SU-DHL-6 (cell line): ENCODE measurements at regions not wholly inside any gene's neighbourhood (a gene's known extent, or its start where the extent isn't known, plus 50 kb on each side); places are given as distances from the start of the nearest gene placed in this dataset.

Experiments
- H2AFZ ChIP-seq: fragments of 200-600 bp; sonication (generic); 2 replicates; pipeline ENCODE4 v1.6.1; 2014; ENCODE audit warnings: low read depth, mild to moderate bottlenecking, moderate library complexity, mixed read lengths, antibody characterized with exemption, low read length; ENCODE audit not compliant: severe bottlenecking
- H3F3A ChIP-seq: fragments of 200-600 bp; shearing (Covaris generic); 2 replicates; pipeline ENCODE4 v1.6.0; 2016; ENCODE audit warnings: antibody characterized with exemption, mild to moderate bottlenecking; ENCODE audit not compliant: insufficient read depth
- H3K27ac ChIP-seq: fragments of 200-600 bp; sonication (generic); 2 replicates; pipeline ENCODE4 v1.5.1; 2016; ENCODE audit warnings: low read depth, mild to moderate bottlenecking, low read length, moderate library complexity, mixed read lengths
- H3K27me3 ChIP-seq: fragments of 200-600 bp; sonication (generic), shearing (Covaris generic); 2 replicates; pipeline ENCODE4 v1.6.0; 2014; ENCODE audit warnings: mild to moderate bottlenecking, low read length
- H3K36me3 ChIP-seq: fragments of 200-600 bp; sonication (generic); 2 replicates; pipeline ENCODE4 v1.6.1; 2014; ENCODE audit warnings: mild to moderate bottlenecking, low read length, mixed read lengths
- H3K4me2 ChIP-seq: fragments of 300-600, 200-600 bp; shearing (Covaris generic), sonication (generic); 2 replicates; pipeline ENCODE4 v1.6.0; 2014; ENCODE audit warnings: low read length, low read depth, mild to moderate bottlenecking; ENCODE audit not compliant: poor library complexity, severe bottlenecking
- H3K4me3 ChIP-seq: fragments of 200-600 bp; sonication (generic); 2 replicates; pipeline ENCODE4 v1.5.1; 2014; ENCODE audit warnings: antibody characterized with exemption, low read length, mild to moderate bottlenecking, mixed read lengths; ENCODE audit not compliant: insufficient read depth, poor library complexity, severe bottlenecking
- H3K79me2 ChIP-seq: fragments of 200-600 bp; sonication (generic); 2 replicates; pipeline ENCODE4 v1.6.1; 2014; ENCODE audit warnings: mild to moderate bottlenecking, low read length, moderate library complexity; ENCODE audit not compliant: insufficient read depth
- H3K9ac ChIP-seq: fragments of 200-600 bp; sonication (generic); 2 replicates; pipeline ENCODE4 v1.7.0; 2014; ENCODE audit warnings: mild to moderate bottlenecking, low read length
- H3K9me2 ChIP-seq: fragments of 200-600 bp; sonication (generic); replicated peaks from 2 replicates; pipeline ENCODE4 v1.6.1; 2014; ENCODE audit warnings: low read length; ENCODE audit not compliant: insufficient read depth
- H3K9me3 ChIP-seq: fragments of 200-600 bp; sonication (generic); 2 replicates; pipeline ENCODE4 v1.6.1; 2014; ENCODE audit warnings: low read length, mixed read lengths; ENCODE audit not compliant: insufficient read depth
- H4K20me1 ChIP-seq: fragments of 200-600 bp; sonication (generic); 2 replicates; pipeline ENCODE4 v1.6.1; 2014; ENCODE audit warnings: low read depth, mild to moderate bottlenecking, antibody characterized with exemption, low read length, moderate library complexity, mixed read lengths
- EZH2phosphoT487 ChIP-seq: fragments of 200-600 bp; sonication (generic), shearing (Covaris generic); conservative IDR thresholded peaks from 2 replicates; pipeline ENCODE4 v1.6.1; 2018; ENCODE audit warnings: mild to moderate bottlenecking, antibody characterized with exemption, low read length, moderate library complexity, mixed read lengths
- TF ChIP-seq, protein P1 (sequence below): fragments of 200-600 bp; sonication (generic); IDR thresholded peaks from one replicate; pipeline ENCODE4 v1.5.1; 2017; ENCODE audit warnings: antibody characterized with exemption, mild to moderate bottlenecking, low read length, moderate library complexity; ENCODE audit not compliant: insufficient read depth, poor library complexity, severe bottlenecking

DNA sequence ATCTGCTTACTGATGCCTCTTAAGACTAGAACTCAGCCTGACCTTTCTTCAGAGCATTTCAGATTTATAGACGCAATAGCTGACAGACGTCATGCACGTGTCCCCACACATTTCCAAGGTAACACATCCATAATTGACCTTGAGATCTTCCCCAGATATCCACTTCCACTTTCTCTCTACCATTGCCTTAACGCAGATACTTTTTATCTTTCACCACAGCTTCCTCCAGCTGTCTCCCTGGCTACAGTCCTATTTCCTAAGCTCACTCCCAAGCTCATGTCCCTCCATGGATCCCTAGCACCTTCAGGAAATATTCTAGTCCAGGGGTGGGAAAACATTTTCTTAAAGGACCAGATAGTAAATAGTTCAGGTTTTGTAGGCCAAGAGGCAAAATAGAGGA, 173.0 kb upstream of the MITF start:
- Histone ChIP-seq H3K4me3 (no peak overlapping the region), H3K9ac (no peak overlapping the region), H3K27ac (no peak overlapping the region), H3K27me3 (no peaks in the 10 kb centered on the region), H3K9me3 (no peaks in the 10 kb centered on the region), H3K4me2 (no peak overlapping the region), H3K36me3 (no peaks in the 10 kb centered on the region), H3K79me2 (no peaks in the 10 kb centered on the region), H2AFZ (no peak overlapping the region), H3F3A (no peaks in the 10 kb centered on the region), H4K20me1 (no peaks in the 10 kb centered on the region), H3K9me2 (no peaks in the 10 kb centered on the region)
- TF ChIP-seq, protein P1, sequence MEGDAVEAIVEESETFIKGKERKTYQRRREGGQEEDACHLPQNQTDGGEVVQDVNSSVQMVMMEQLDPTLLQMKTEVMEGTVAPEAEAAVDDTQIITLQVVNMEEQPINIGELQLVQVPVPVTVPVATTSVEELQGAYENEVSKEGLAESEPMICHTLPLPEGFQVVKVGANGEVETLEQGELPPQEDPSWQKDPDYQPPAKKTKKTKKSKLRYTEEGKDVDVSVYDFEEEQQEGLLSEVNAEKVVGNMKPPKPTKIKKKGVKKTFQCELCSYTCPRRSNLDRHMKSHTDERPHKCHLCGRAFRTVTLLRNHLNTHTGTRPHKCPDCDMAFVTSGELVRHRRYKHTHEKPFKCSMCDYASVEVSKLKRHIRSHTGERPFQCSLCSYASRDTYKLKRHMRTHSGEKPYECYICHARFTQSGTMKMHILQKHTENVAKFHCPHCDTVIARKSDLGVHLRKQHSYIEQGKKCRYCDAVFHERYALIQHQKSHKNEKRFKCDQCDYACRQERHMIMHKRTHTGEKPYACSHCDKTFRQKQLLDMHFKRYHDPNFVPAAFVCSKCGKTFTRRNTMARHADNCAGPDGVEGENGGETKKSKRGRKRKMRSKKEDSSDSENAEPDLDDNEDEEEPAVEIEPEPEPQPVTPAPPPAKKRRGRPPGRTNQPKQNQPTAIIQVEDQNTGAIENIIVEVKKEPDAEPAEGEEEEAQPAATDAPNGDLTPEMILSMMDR, result no peak
- TF ChIP-seq EZH2phosphoT487, result no peak

GRCh38 chr3:69565316-69565715, 173.9 kb upstream of the MITF start:
- H3K4me3 ChIP-seq, result no peak overlapping the region
- H4K20me1 ChIP-seq, result no peaks in the 10 kb centered on the region
- H3K9ac ChIP-seq, result no peak overlapping the region
- no peaks in the 10 kb centered on the region for H3K79me2 ChIP-seq
- H3K9me2 ChIP-seq, result no peaks in the 10 kb centered on the region
- H3K27ac ChIP-seq, result no peak overlapping the region
- no peaks in the 10 kb centered on the region for H3K36me3 ChIP-seq
- H3K4me2 ChIP-seq, result no peak overlapping the region
- H3F3A ChIP-seq, result no peaks in the 10 kb centered on the region
- H3K9me3 ChIP-seq, result no peaks in the 10 kb centered on the region
- TF ChIP-seq, protein P1, result no peak
- TF ChIP-seq EZH2phosphoT487, result no peak
- no peak overlapping the region for H2AFZ ChIP-seq
- no peaks in the 10 kb centered on the region for H3K27me3 ChIP-seq

- H3K27me3 ChIP-seq, result no peaks in the 10 kb centered on the region
- H3K27ac ChIP-seq, result no peak overlapping the region
- no peaks in the 10 kb centered on the region for H3K9me2 ChIP-seq
- H3K4me2 ChIP-seq, result no peak overlapping the region
- H3K9ac ChIP-seq, result no peak overlapping the region
- TF ChIP-seq, protein P1, result no peak
- no peak for TF ChIP-seq EZH2phosphoT487
- H3K36me3 ChIP-seq, result no peaks in the 10 kb centered on the region
- H3K79me2 ChIP-seq, result no peaks in the 10 kb centered on the region
- no peak overlapping the region for H3K4me3 ChIP-seq
- H2AFZ ChIP-seq, result no peak overlapping the region
- H4K20me1 ChIP-seq, result no peaks in the 10 kb centered on the region
- H3F3A ChIP-seq, result no peaks in the 10 kb centered on the region
- no peaks in the 10 kb centered on the region for H3K9me3 ChIP-seq
Observed at GRCh38 chr3:69563981-69564380, 175.3 kb upstream of the MITF start.

DNA sequence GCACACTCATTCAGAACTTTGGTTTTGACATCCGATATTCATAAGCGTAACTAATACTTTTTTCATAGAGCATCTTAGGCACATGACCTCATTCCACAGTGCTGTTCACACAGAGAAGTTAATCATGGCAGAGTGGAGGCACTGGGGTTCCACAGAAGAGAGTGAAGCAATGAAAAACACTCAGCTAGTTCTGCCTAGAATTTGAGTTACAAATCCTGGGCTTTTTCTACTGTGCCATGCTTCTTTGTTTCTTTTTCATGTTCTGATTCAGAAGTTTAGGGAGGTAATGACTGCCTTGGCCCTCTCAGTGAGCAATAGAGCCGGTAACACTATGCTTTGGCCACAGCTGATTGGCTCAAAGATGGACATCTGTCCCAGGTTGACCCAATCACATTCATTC, 176.1 kb upstream of the MITF start:
- Histone ChIP-seq H3K27ac (no peak overlapping the region), H3K27me3 (no peaks in the 10 kb centered on the region), H3K4me2 (no peak overlapping the region), H3K9ac (no peak overlapping the region), H4K20me1 (no peaks in the 10 kb centered on the region), H3K9me3 (no peaks in the 10 kb centered on the region), H3K9me2 (no peaks in the 10 kb centered on the region), H3K36me3 (no peaks in the 10 kb centered on the region), H3F3A (no peaks in the 10 kb centered on the region), H3K4me3 (no peak overlapping the region), H3K79me2 (no peaks in the 10 kb centered on the region), H2AFZ (no peak overlapping the region)
- TF ChIP-seq, protein P1, result no peak
- no peak for TF ChIP-seq EZH2phosphoT487
